ENCODE measurements at regions not wholly inside any gene's neighbourhood (a gene's known extent, or its start where the extent isn't known, plus 50 kb on each side); places are given as distances from the start of the nearest gene placed in this dataset.
"Not testable (repeated sequence)": the region's sequence is repeated elsewhere in the genome, so short reads cannot be mapped to it uniquely, and the experiment has no call there.

GRCh38 chr6:79810185-79810705, 137.1 kb downstream of the ELOVL4 start:
- DNase-seq (ENCODE audit: low read depth in 2 of 2), result no peak

DNA sequence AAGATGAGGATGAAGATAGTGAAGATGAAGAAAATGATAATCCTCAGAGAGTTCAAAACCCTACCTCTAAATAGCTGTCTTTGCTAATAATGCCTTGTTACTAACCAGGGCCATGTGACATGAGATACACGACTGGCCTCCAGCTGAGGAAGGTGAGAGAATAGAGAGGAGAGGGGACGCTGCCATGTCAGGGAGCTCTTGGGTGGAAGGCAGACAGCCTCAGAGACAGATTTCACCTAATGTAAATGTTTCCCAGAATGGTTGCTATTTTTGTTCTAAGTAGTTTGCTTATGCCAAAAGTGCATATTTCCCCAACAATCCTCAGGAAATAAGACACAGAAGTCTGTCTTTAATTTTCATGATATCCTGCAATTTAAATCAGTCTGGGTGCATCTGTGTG, 138.4 kb downstream of the ELOVL4 start:
- DNase-seq (ENCODE audit: low read depth in 2 of 2), result no peak

DNA sequence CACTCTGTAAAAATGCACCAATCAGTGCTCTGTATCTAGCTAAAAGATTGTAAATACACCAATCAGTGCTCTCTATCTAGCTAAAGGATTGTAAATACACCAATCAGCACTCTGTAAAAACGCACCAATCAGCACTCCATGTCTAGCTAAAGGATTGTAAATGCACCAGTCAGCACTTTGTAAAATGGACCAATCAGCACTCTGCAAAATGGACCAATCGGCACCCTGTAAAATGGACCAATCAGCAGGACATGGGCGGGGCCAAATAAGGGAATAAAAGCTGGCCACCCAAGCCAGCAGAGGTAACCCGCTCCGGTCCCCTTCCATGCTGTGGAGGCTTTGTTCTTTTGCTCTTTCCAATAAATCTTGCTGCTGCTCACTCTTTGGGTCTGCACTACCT, 140.7 kb downstream of the ELOVL4 start:
- not testable (repeated sequence) for DNase-seq (ENCODE audit: low read depth in 2 of 2)

- DNase-seq (ENCODE audit: low read depth in 2 of 2), result no peak
Observed at GRCh38 chr6:79804732-79805131, 142.6 kb downstream of the ELOVL4 start.

GRCh38 chr6:79803917-79804316, 143.4 kb downstream of the ELOVL4 start:
- no peak for DNase-seq (ENCODE audit: low read depth in 2 of 2)

DNA sequence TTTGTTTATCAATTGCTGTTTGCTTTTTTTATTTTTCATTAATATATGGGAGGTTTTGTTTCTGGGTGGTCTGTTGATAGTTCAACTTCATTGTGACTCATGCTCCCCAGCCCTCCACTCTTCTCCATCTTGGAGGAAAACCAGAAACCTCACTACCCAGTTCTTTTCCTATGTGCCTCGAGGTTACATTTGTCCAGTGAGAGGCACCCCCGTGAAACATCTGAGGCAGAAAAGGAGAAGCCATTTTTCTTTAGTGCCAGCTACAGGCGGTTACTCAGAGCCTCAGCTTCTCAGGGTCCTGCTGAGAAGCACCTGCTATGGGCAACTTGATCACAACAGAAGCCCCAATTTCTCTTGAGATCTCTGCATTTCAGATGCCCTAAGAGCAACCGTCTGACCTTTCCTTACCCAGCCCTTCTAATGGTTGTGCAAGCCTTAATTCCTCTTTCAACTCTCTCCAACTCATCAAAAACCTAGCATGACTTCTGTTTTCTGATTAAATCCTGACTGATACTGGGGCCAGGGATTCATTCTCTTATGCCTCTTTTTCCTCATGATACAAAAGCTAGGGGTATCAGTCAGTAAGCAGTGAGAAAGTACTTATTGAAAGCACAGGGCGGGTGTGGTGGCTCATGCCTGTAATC, 144.6 kb downstream of the ELOVL4 start:
- no peak for DNase-seq (ENCODE audit: low read depth in 2 of 2)

DNA sequence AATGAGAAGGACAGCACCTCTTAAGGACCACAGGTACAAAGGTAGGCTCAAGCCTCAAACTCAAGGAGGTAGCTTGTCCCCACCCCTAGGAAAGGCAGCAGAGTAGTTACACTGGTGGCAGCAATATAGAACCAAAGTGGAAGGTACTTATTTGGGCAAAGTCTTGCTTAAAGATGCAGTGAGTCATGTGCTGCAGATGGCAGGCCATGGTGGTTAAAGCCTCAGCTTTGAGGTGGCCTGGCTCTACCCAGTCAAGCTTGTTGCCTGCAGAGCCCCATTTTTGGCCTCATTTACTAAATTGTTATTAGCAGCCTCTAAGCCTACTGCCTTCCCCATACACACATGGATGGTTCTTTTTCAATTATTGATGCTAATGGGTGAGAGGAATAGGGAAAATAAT, 146.0 kb downstream of the ELOVL4 start:
- DNase-seq (ENCODE audit: low read depth in 2 of 2), result no peak

- DNase-seq (ENCODE audit: low read depth in 2 of 2), result no peak
Observed at GRCh38 chr6:79798841-79799240, 148.5 kb downstream of the ELOVL4 start.

GRCh38 chr6:79797912-79798311, 149.4 kb downstream of the ELOVL4 start:
- no peak for DNase-seq (ENCODE audit: low read depth in 2 of 2)

DNA sequence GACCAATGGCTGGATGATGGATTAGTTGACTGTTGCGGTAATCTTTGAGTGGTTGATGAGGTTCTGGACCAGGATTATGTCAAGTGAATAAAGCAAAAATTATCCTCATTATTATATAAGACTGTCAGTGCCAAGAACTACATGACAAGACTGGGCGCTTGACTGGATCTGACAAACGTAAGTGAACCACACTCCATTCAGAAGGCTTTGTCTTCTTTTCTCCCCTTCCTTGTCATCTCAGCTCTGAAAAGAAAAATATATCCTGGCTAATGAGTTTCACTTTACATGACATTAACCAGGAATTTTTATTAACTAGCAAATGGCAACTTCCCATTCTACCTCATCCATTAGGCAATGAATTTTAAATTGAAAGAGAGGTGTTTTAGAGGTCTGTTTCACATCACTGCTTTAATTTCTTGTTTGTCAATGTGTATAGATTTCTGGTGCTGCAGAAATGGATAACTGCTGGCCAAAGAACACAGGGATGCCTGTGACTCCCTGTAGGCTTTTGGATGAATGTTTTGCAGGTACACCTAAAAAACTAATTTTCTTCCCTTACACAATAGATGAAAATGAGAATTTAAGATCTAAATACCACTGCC, 150.1 kb downstream of the ELOVL4 start:
- DNase-seq (ENCODE audit: low read depth in 2 of 2), result no peak

DNA sequence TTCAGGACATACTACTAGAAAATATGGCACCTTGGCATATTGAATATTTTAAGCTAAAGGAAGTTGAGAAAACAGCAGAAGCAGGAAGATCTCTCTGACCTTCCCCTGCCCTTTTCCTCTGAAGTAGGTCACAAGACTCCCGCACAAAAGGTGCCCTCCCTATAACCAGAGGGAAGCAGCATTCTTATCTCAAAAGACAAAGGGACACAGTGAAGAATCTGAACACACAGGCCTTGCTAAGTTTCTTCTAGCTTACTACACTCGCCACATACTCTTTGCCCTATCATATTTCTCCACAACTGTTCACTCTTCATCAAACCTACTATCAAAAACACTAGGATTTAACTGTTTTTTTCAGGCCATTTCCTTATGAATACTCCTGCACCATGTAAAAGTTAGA, 151.2 kb downstream of the ELOVL4 start:
- no peak for DNase-seq (ENCODE audit: low read depth in 2 of 2)

DNA sequence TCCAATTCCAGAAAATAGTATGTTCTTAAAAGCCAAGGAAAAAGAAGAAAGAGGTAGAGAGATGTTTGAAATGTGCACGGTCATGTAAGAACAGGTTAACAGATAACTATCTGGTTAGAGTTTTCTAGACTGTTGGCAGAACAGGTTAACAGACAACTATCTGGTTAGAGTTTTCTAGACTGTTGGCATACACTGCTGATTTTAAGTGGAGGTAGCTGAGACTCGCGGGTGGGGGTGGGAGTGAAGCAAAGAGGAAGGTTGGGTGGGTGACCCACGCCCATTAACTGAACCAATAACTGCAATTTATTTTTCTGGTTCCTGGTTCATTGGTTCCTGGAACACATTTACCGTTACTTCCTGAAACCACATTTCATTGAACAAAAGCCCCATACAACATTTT, 157.5 kb downstream of the ELOVL4 start:
- DNase-seq (ENCODE audit: low read depth in 2 of 2), result no peak

DNA sequence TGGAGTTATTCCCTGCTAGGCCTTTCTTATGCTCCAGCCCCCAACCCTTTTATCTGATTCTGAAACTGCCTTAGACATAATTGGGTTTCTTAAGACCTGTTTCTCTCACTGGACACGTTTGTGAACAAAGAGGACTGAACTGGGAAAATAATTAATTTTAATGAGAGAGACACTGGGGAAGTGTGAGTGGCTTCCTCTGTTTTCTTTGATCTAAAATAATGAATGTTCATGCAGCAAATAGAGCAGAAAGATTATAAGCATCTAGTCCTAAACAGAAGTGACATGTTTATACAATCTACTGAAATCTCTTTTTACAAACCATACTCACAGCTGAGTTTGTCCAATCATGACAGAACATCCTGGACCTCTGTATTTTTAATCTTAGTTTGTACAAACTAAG, 157.6 kb downstream of the SH3BGRL2 start:
- no peak for DNase-seq (ENCODE audit: low read depth in 2 of 2)

DNA sequence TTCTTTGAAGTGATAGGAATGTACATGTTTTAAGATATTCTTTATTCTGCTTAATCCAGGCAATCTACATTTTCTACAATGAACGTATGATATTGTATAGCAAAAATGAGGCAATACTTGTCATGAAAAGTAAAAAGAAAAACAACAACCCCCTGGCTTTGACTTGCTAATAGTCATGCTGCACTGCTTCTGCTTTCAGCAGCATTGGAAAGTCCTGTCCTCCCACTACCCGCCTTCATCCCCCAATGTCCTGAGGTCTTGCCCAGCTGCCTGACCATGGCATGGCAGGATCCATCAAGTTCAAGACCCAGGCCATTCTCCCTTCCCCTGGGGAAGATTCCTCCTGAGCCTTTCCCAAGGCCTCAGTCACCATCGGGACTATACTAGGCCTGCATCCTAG, 156.5 kb downstream of the SH3BGRL2 start:
- DNase-seq (ENCODE audit: low read depth in 2 of 2), result no peak

DNA sequence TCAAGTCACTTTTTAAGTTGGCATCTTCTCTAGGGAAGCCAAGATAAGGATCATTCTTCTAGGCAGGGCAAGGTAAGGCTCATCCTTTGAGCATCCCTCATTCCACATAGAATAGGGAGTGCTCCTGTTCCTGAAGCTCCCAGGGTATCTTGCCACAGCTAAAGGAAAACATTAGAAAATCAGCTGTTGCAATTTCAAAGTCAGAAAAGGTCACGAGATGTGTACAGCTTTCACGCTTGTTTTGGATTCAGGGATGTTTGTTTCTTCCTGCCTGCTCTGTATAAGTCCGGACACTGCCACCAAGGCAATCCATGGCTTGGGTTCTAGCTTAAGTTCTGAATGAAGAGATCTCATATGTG, 153.2 kb downstream of the SH3BGRL2 start:
- no peak for DNase-seq (ENCODE audit: low read depth in 2 of 2)

DNA sequence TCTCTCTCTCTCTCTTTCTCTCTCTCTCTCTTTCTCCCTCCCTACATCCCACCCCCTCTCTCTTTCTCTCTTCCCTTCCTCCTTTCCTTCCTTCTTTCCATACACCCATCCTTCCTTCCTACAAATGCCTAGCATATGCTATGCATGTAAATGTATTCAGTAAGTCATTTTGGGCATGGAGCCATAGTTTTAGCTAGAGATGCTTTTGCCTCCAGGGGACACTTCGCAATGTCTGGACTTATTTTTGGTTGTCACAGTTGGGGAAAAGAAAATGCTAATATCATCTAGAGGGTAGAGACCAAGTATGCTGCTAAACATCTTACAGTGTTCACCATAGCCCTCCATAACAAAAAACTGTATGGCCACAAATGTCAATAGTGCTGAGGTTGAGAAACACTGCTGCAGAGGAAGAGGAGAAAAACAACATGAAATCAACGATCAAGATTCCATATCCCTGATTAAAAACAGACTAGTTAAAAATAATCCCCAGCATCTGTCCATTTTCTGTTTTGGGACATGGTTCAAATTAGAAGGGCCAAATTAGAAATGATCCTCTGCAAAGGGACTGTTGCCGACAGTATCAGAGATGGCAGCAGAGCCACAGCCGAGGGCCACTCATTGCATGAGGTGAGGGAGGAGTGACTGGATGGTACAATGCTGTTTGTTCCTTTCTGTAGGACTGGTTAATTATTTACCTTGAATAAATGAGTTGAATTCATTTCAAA, 152.7 kb downstream of the SH3BGRL2 start:
- DNase-seq (ENCODE audit: low read depth in 2 of 2), result no peak

DNA sequence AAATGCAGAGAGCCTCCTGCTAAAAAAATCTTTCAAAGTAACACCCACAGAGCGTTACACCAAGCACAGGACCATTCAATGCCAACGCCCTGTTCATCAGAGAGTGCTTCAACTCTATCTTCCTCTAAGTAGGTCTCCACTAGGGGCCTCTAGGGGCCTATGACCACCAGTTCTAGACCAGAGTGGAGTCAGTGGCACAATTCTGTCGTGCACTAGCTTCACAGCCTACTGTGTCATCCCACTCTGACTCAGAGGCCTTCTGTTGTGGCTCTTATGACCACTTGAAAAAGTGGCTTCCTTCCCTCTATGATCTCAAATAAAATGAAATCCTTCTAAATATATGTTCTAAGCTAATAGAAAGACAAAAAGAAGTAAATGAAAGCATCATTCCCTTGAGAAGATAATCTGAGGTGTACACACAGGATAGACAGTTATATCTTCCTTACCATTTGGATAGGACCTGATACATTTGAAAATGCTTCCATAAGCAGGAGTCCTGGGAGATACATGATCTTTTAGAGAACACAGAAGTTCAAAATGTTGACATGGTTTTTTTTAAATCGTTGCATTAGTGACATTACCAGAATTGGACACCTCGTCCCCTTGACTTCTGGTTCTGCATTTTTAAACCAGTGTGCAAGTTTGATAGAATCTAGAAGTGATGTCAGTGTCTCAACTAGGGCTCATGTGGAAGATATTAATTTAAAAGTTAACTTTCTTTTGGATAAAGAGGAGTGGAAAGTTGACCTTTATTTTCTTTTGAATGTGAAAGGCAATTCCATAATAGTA, 151.9 kb downstream of the SH3BGRL2 start:
- no peak for DNase-seq (ENCODE audit: low read depth in 2 of 2)

DNA sequence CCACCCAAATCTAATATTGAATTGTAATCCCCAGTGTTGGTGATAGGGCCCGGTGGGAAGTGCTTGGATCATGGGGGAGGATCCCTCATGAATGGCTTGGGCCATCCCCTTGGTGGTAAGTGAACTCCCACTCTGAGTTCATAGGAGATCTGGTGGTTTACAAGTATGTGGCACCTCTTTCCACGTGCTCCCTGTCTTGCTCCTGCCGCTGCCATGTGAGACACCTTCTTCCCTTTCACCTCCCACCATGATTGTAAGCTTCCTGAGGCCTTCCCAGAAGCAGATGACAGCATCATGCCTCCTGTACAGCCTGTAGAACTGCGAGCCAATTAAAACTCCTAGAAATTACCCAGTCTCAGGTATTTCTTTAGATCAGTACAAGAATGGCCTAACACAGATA, 150.8 kb downstream of the SH3BGRL2 start:
- DNase-seq (ENCODE audit: low read depth in 2 of 2), result no peak

- no peak for DNase-seq (ENCODE audit: low read depth in 2 of 2)
Observed at GRCh38 chr6:79780881-79781280, 149.8 kb downstream of the SH3BGRL2 start.

- DNase-seq (ENCODE audit: low read depth in 2 of 2), result no peak
Observed at GRCh38 chr6:79778816-79779215, 147.7 kb downstream of the SH3BGRL2 start.

- peak; percentile 71 to 73 for DNase-seq (ENCODE audit: low read depth in 2 of 2)
Observed at GRCh38 chr6:79777713-79778579, 146.8 kb downstream of the SH3BGRL2 start.

Measured in stimulated activated CD8-positive, alpha-beta memory T cell treated with anti-CD3 and anti-CD28 coated beads, Interleukin-15, amount 100 ng/mL, for 4 hours (primary cell).